ENCODE measurements at regions not wholly inside any gene's neighbourhood (a gene's known extent, or its start where the extent isn't known, plus 50 kb on each side); places are given as distances from the start of the nearest gene placed in this dataset.
A peak's percentile ranks its signal among the peaks of the same experiment; 100 is the strongest.

GRCh38 chr10:71084061-71084817 lies 128.1 kb upstream of the UNC5B start:
- H3K27me3 ChIP-seq = no peaks in the 10 kb centered on the region
- H3K4me1 ChIP-seq = no peaks in the 10 kb centered on the region
- no peak overlapping the region for H3K4me3 ChIP-seq
- TF ChIP-seq CTCF (IDR thresholded peaks at IDR 0.05) = no peak
- TF ChIP-seq POLR2A (IDR thresholded peaks at IDR 0.05) = no peak
- H3K36me3 ChIP-seq = no peaks in the 10 kb centered on the region
- no peaks in the 10 kb centered on the region for H3K9me3 ChIP-seq
- peak in 1 of 3 donors; percentile 37 for DNase-seq
- no peak overlapping the region for H3K27ac ChIP-seq

GRCh38 chr10:71084818-71085126 lies 127.6 kb upstream of the UNC5B start:
- DNase-seq = no peak
- Histone ChIP-seq H3K4me3 (no peak overlapping the region), H3K27ac (no peak overlapping the region), H3K4me1 (no peaks in the 10 kb centered on the region), H3K27me3 (no peaks in the 10 kb centered on the region), H3K36me3 (no peaks in the 10 kb centered on the region), H3K9me3 (no peaks in the 10 kb centered on the region)
- TF ChIP-seq CTCF (IDR thresholded peaks at IDR 0.05) (no peak), POLR2A (IDR thresholded peaks at IDR 0.05) (no peak)

- Histone ChIP-seq H3K9me3 (no peaks in the 10 kb centered on the region), H3K4me1 (no peaks in the 10 kb centered on the region), H3K27me3 (no peaks in the 10 kb centered on the region), H3K27ac (no peak overlapping the region), H3K4me3 (no peak overlapping the region), H3K36me3 (no peaks in the 10 kb centered on the region)
- TF ChIP-seq CTCF (IDR thresholded peaks at IDR 0.05) = no peak
- TF ChIP-seq POLR2A (IDR thresholded peaks at IDR 0.05) = no peak
- DNase-seq = peak in 1 of 3 donors; percentile 22
Measured at GRCh38 chr10:71085689-71086438, 126.5 kb upstream of the UNC5B start.

- Histone ChIP-seq H3K4me3 (no peak overlapping the region), H3K27me3 (no peaks in the 10 kb centered on the region), H3K9me3 (no peaks in the 10 kb centered on the region), H3K27ac (no peak overlapping the region), H3K4me1 (no peaks in the 10 kb centered on the region), H3K36me3 (no peaks in the 10 kb centered on the region)
- no peak for TF ChIP-seq CTCF (IDR thresholded peaks at IDR 0.05)
- TF ChIP-seq POLR2A (IDR thresholded peaks at IDR 0.05) = no peak
- peak in 2 of 3 donors; percentile 31 to 32 for DNase-seq
Measured at GRCh38 chr10:71086439-71087080, 125.8 kb upstream of the UNC5B start.

- no peak for TF ChIP-seq CTCF (IDR thresholded peaks at IDR 0.05)
- TF ChIP-seq POLR2A (IDR thresholded peaks at IDR 0.05) = no peak
- H3K27ac ChIP-seq = no peak overlapping the region
- peak in 1 of 3 donors; percentile 27 for DNase-seq
- no peak overlapping the region for H3K4me3 ChIP-seq
- no peaks in the 10 kb centered on the region for H3K9me3 ChIP-seq
- H3K4me1 ChIP-seq = no peaks in the 10 kb centered on the region
- H3K36me3 ChIP-seq = no peaks in the 10 kb centered on the region
- no peaks in the 10 kb centered on the region for H3K27me3 ChIP-seq
Measured at GRCh38 chr10:71087622-71088021, 124.7 kb upstream of the UNC5B start.
